ENCODE measurements at regions not wholly inside any gene's neighbourhood (a gene's known extent, or its start where the extent isn't known, plus 50 kb on each side); places are given as distances from the start of the nearest gene placed in this dataset.

DNA sequence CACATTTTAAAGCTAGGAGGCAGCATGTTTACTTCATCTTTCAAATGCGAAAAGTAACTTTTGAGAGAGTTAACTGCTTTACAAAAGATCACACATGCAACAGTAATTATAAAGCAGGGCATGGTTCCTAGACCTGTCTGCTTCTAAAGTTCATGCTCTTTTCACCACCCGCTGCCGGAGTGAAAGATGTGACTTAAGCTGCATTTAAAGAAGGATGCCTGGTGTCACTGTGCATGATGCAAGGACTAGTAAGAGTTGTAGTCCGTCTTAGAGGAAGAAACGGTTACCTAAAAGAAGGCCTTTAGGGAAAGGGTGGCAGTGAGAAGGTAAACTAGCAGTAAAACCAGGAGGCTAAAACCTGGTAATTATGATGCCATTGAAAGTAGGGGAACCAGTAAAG lies 1689.1 kb downstream of the KCNT2 start:
- DNase-seq (no peak), ATAC-seq (ENCODE audit: insufficient read depth, low read depth) (no peak)
- H3K9me3 ChIP-seq (ENCODE audit: insufficient read depth, low read length, severe bottlenecking) = no peaks in the 10 kb centered on the region
- H3K4me2 ChIP-seq (ENCODE audit: insufficient read depth, low read length) = no peak overlapping the region
- no peak overlapping the region for H3K4me3 ChIP-seq (ENCODE audit: low read depth in 1 of 2, low read length in 2 of 2)
- H3K9ac ChIP-seq (ENCODE audit: low read depth, low read length) = no peak overlapping the region
- no peak for TF ChIP-seq EZH2 (IDR thresholded peaks at IDR 0.05; ENCODE audit: borderline replicate concordance, low read depth, low read length, severe bottlenecking)
- no peak for TF ChIP-seq CTCF (IDR thresholded peaks at IDR 0.05; ENCODE audit: borderline replicate concordance, extremely low read depth, low read length, poor library complexity, severe bottlenecking)
- no peaks in the 10 kb centered on the region for H4K20me1 ChIP-seq (ENCODE audit: insufficient read depth, low read length)
- H3K27ac ChIP-seq (ENCODE audit: low read length) = no peak overlapping the region
- H3K4me1 ChIP-seq (ENCODE audit: insufficient read depth, low read length) = no peaks in the 10 kb centered on the region
- H3K36me3 ChIP-seq (ENCODE audit: insufficient read depth, low read length) = no peaks in the 10 kb centered on the region
- no peak overlapping the region for H2AFZ ChIP-seq (ENCODE audit: low read depth, low read length)
- H3K79me2 ChIP-seq (ENCODE audit: insufficient read depth, low read length) = no peaks in the 10 kb centered on the region
- no peaks in the 10 kb centered on the region for H3K27me3 ChIP-seq (ENCODE audit: insufficient read depth, low read length, poor library complexity)

DNA sequence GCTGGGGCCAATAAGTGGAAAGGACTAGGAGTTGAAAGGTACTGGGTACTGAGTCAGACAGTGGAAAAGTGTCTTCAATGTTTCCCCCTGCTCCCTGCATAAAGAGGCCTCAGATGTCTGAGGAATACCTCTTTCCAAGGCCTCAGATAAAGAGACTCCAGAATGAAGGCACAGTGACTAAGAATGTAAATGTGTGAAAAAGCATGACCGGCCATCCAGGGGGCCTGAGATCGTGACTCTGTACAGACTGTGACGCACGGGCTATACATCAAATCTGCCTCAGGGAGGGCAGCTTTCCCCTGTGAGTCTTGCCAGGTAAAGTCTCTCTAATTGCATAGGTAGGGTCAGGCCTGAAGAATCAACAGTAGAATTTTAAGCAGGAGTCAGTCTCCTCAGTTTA lies 1690.5 kb downstream of the KCNT2 start:
- Histone ChIP-seq H3K9me3 (ENCODE audit: insufficient read depth, low read length, severe bottlenecking) (no peaks in the 10 kb centered on the region), H3K9ac (ENCODE audit: low read depth, low read length) (no peak overlapping the region), H3K27me3 (ENCODE audit: insufficient read depth, low read length, poor library complexity) (no peaks in the 10 kb centered on the region), H3K4me3 (ENCODE audit: low read depth in 1 of 2, low read length in 2 of 2) (no peak overlapping the region), H2AFZ (ENCODE audit: low read depth, low read length) (no peak overlapping the region), H3K27ac (ENCODE audit: low read length) (no peak overlapping the region), H4K20me1 (ENCODE audit: insufficient read depth, low read length) (no peaks in the 10 kb centered on the region), H3K36me3 (ENCODE audit: insufficient read depth, low read length) (no peaks in the 10 kb centered on the region), H3K4me1 (ENCODE audit: insufficient read depth, low read length) (no peaks in the 10 kb centered on the region), H3K4me2 (ENCODE audit: insufficient read depth, low read length) (no peak overlapping the region), H3K79me2 (ENCODE audit: insufficient read depth, low read length) (no peaks in the 10 kb centered on the region)
- ATAC-seq (ENCODE audit: insufficient read depth, low read depth) = no peak
- TF ChIP-seq EZH2 (IDR thresholded peaks at IDR 0.05; ENCODE audit: borderline replicate concordance, low read depth, low read length, severe bottlenecking) (no peak), CTCF (IDR thresholded peaks at IDR 0.05; ENCODE audit: borderline replicate concordance, extremely low read depth, low read length, poor library complexity, severe bottlenecking) (no peak)
- no peak for DNase-seq

DNA sequence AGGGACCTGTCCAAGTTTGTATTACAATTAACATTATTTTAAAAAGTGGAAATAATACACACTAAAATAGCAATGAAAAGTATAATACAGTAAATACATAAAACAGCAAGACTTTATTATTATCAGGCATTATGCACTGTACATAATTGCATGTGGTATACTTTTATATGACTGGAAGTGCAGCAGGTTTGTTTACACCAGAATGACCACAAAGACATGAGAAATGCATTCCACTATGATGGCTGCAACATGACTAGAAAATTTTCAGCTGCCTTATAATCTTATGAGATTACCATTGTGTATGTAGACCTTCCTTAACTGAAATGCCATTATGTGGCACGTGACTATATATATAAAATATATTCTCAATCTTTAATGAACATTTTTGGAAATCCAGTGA lies 1699.6 kb downstream of the KCNT2 start:
- Histone ChIP-seq H2AFZ (ENCODE audit: low read depth, low read length) (no peak overlapping the region), H3K4me2 (ENCODE audit: insufficient read depth, low read length) (no peak overlapping the region), H3K4me3 (ENCODE audit: low read depth in 1 of 2, low read length in 2 of 2) (no peak overlapping the region), H3K79me2 (ENCODE audit: insufficient read depth, low read length) (no peaks in the 10 kb centered on the region), H3K9me3 (ENCODE audit: insufficient read depth, low read length, severe bottlenecking) (no peaks in the 10 kb centered on the region), H3K36me3 (ENCODE audit: insufficient read depth, low read length) (no peaks in the 10 kb centered on the region), H3K9ac (ENCODE audit: low read depth, low read length) (no peak overlapping the region), H4K20me1 (ENCODE audit: insufficient read depth, low read length) (no peaks in the 10 kb centered on the region), H3K4me1 (ENCODE audit: insufficient read depth, low read length) (no peaks in the 10 kb centered on the region), H3K27ac (ENCODE audit: low read length) (no peak overlapping the region), H3K27me3 (ENCODE audit: insufficient read depth, low read length, poor library complexity) (no peaks in the 10 kb centered on the region)
- ATAC-seq (ENCODE audit: insufficient read depth, low read depth) = no peak
- TF ChIP-seq CTCF (IDR thresholded peaks at IDR 0.05; ENCODE audit: borderline replicate concordance, extremely low read depth, low read length, poor library complexity, severe bottlenecking) (no peak), EZH2 (IDR thresholded peaks at IDR 0.05; ENCODE audit: borderline replicate concordance, low read depth, low read length, severe bottlenecking) (no peak)
- DNase-seq = no peak

DNA sequence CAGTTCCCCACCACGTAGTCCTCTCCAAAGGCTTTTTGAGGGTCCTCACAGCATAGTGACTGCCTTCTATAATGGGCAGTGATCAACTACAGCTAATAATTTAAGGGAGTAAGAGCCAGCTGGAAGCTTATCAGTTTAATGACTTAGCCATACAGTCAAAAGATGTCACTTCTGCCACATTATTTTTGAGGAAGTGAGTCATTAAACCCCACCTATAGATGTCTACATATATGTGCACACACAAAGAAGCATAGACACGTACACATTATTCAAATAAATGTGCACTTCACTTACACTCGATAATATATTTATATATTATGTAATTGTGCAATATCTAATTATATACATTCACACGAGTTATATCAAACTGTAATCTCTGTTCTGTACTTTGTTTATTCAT lies 1704.7 kb downstream of the KCNT2 start:
- no peak for ATAC-seq (ENCODE audit: insufficient read depth, low read depth)

More for the DNA sequence above, 1704.7 kb downstream of the KCNT2 start:
- no peaks in the 10 kb centered on the region for H3K36me3 ChIP-seq (ENCODE audit: insufficient read depth, low read length)
- no peak overlapping the region for H3K4me3 ChIP-seq (ENCODE audit: low read depth in 1 of 2, low read length in 2 of 2)
- no peak overlapping the region for H3K27ac ChIP-seq (ENCODE audit: low read length)
- no peak overlapping the region for H2AFZ ChIP-seq (ENCODE audit: low read depth, low read length)
- no peaks in the 10 kb centered on the region for H4K20me1 ChIP-seq (ENCODE audit: insufficient read depth, low read length)
- H3K79me2 ChIP-seq (ENCODE audit: insufficient read depth, low read length) = no peaks in the 10 kb centered on the region
- DNase-seq = no peak
- H3K9ac ChIP-seq (ENCODE audit: low read depth, low read length) = no peak overlapping the region
- TF ChIP-seq EZH2 (IDR thresholded peaks at IDR 0.05; ENCODE audit: borderline replicate concordance, low read depth, low read length, severe bottlenecking) (no peak), CTCF (IDR thresholded peaks at IDR 0.05; ENCODE audit: borderline replicate concordance, extremely low read depth, low read length, poor library complexity, severe bottlenecking) (no peak)
- H3K4me2 ChIP-seq (ENCODE audit: insufficient read depth, low read length) = no peak overlapping the region
- H3K9me3 ChIP-seq (ENCODE audit: insufficient read depth, low read length, severe bottlenecking) = no peaks in the 10 kb centered on the region
- H3K4me1 ChIP-seq (ENCODE audit: insufficient read depth, low read length) = no peaks in the 10 kb centered on the region
- H3K27me3 ChIP-seq (ENCODE audit: insufficient read depth, low read length, poor library complexity) = no peaks in the 10 kb centered on the region
